HepG2 (cell line): ENCODE measurements at regions not wholly inside any gene's neighbourhood (a gene's known extent, or its start where the extent isn't known, plus 50 kb on each side); places are given as distances from the start of the nearest gene placed in this dataset.

Experiments
- ATAC-seq: fragments of 200-7000 bp; cut with Tn5 transposase; 3 replicates; pipeline ENCODE4 v1.9.1; 2020; ENCODE audit warnings: mild to moderate bottlenecking, moderate library complexity
- BruUV-seq: library from RNA; stranded (reverse); fragments of 400-500 nt; replicated peaks from 2 replicates; lab custom pipeline; 2021; lab: Mats Ljungman, UMichigan
- CTCF ChIA-PET: fragments of 300-600 bp; formaldehyde crosslinking; extraction: SDS; loops from one replicate; lab custom pipeline; 2021; ENCODE audit warnings: low total read pairs, inconsistent platforms, low intra/inter-chr PET ratio; lab: Yijun Ruan, JAX
- POLR2A ChIA-PET: fragments of 350-600 bp; sonication (Branson Sonifier 250); formaldehyde crosslinking; loops from one replicate; lab custom pipeline; 2020; ENCODE audit warnings: antibody characterized with exemption, inconsistent platforms; lab: Yijun Ruan, JAX
- DNase-seq: peaks from one replicate; pipeline ENCODE4 v3.0.0-alpha.2; 2015; ENCODE audit warnings: low spot score
- FAIRE-seq: peaks from 3 replicates; lab custom pipeline; 2011; peaks lifted over from hg19 to GRCh38; lab: Jason Lieb, UNC
- H2AFZ ChIP-seq: one replicate; pipeline ENCODE4 v1.6.1; 2011; ENCODE audit warnings: low read length, inconsistent platforms
- H3K27ac ChIP-seq: fragments of 300-600 bp; 3 replicates; pipeline ENCODE4 v1.8.0; 2011; ENCODE audit warnings: mixed run types, mild to moderate bottlenecking, mixed read lengths, low read length, inconsistent platforms; ENCODE audit not compliant: insufficient read depth; ENCODE audit errors: extremely low read length
- H3K27me3 ChIP-seq, 2 experiments: fragments of 200-600 bp in 1 of 2; 2 replicates in 1 of 2; 3 replicates in 1 of 2; pipeline versions ENCODE4 v1.6.0 to v1.8.0; 2011; ENCODE audit warnings: low read length in 2 of 2, mild to moderate bottlenecking in 2 of 2, moderate library complexity in 2 of 2, inconsistent platforms in 1 of 2; ENCODE audit not compliant: insufficient read depth in 2 of 2, control insufficient read depth in 1 of 2
- H3K36me3 ChIP-seq, 2 experiments: fragments of 200-600 bp in 1 of 2; replicated peaks in 1 of 2; 2 replicates in 1 of 2; 3 replicates in 1 of 2; pipeline versions ENCODE4 v1.5.1 to v1.8.0; 2011; ENCODE audit warnings: low read length in 2 of 2, inconsistent platforms in 1 of 2; ENCODE audit not compliant: insufficient read depth in 2 of 2, control insufficient read depth in 1 of 2
- H3K4me1 ChIP-seq: 2 replicates; pipeline ENCODE4 v1.5.1; 2012; ENCODE audit warnings: low read length, inconsistent platforms; ENCODE audit not compliant: insufficient read depth
- H3K4me2 ChIP-seq: 2 replicates; pipeline ENCODE4 v1.6.0; 2011; ENCODE audit warnings: low read depth, low read length, inconsistent platforms
- H3K4me3 ChIP-seq, 3 experiments: fragments of 200-600 bp in 1 of 3; sonication (generic), shearing (Covaris generic) in 1 of 3; replicated peaks in 1 of 3; 2 replicates each; pipeline ENCODE4 v1.5.1; 2011 to 2016; ENCODE audit warnings: low read length in 3 of 3, inconsistent platforms in 2 of 3, low read depth in 2 of 3, mild to moderate bottlenecking in 2 of 3, control low read depth in 1 of 3, mixed read lengths in 1 of 3; ENCODE audit not compliant: insufficient read depth in 1 of 3
- H3K79me2 ChIP-seq: one replicate; pipeline ENCODE4 v1.6.1; 2011; ENCODE audit warnings: low read length, inconsistent platforms; ENCODE audit not compliant: insufficient read depth
- H3K9ac ChIP-seq: 2 replicates; pipeline ENCODE4 v1.6.0; 2011; ENCODE audit warnings: mild to moderate bottlenecking, low read depth, low read length, inconsistent platforms; ENCODE audit not compliant: insufficient read depth
- H3K9me3 ChIP-seq: 2 replicates; pipeline ENCODE4 v1.5.1; 2012; ENCODE audit warnings: mild to moderate bottlenecking, low read length
- H4K20me1 ChIP-seq: 2 replicates; pipeline ENCODE4 v1.6.0; 2011; ENCODE audit warnings: inconsistent platforms, mild to moderate bottlenecking, low read length, moderate library complexity; ENCODE audit not compliant: insufficient read depth
- ARID2 ChIP-seq: sonication (generic); formaldehyde crosslinking; IDR thresholded peaks from 2 replicates; pipeline ENCODE4 v1.8.1; 2022; ENCODE audit warnings: mild to moderate bottlenecking, missing genetic modification reagents, borderline replicate concordance
- CHD4 ChIP-seq: fragments of 200-600 bp; sonication (generic); IDR thresholded peaks from 2 replicates; pipeline ENCODE4 v1.7.0; 2017; ENCODE audit warnings: mild to moderate bottlenecking, low read length, borderline replicate concordance
- FOSL1 ChIP-seq: sonication (generic); formaldehyde crosslinking; IDR thresholded peaks from 2 replicates; pipeline ENCODE4 v1.9.0; 2021; ENCODE audit warnings: missing genetic modification reagents, borderline replicate concordance
- HOXA7 ChIP-seq: sonication (generic); formaldehyde crosslinking; IDR thresholded peaks from 2 replicates; pipeline ENCODE4 v1.8.1; 2022; ENCODE audit warnings: mild to moderate bottlenecking, missing genetic modification reagents, moderate library complexity
- IRF2 ChIP-seq: IDR thresholded peaks from 2 replicates; pipeline ENCODE4 v1.6.1; 2018; ENCODE audit warnings: missing genetic modification reagents, missing compliant biosample characterization
- SRSF4 ChIP-seq: fragments of 200-400 bp; formaldehyde crosslinking; IDR thresholded peaks from one replicate; pipeline ENCODE4 v1.6.1; 2018; ENCODE audit warnings: mild to moderate bottlenecking, low read depth, low read length, moderate library complexity; ENCODE audit not compliant: poor library complexity, severe bottlenecking
- TGIF2 ChIP-seq: IDR thresholded peaks from 2 replicates; pipeline ENCODE4 v1.6.1; 2016; ENCODE audit warnings: control low read depth, missing compliant biosample characterization
- THYN1 ChIP-seq: sonication (generic); formaldehyde crosslinking; IDR thresholded peaks from 2 replicates; pipeline ENCODE4 v1.8.1; 2023; ENCODE audit warnings: low read depth, mild to moderate bottlenecking, moderate library complexity, missing genetic modification reagents, borderline replicate concordance
- XBP1 ChIP-seq: sonication (generic); formaldehyde crosslinking; IDR thresholded peaks from 2 replicates; pipeline ENCODE4 v1.5.0; 2020; ENCODE audit warnings: missing genetic modification reagents
- ZBTB38 ChIP-seq: sonication (generic); formaldehyde crosslinking; IDR thresholded peaks from 2 replicates; pipeline ENCODE4 v1.5.1; 2020; ENCODE audit warnings: mild to moderate bottlenecking, missing genetic modification reagents
- ZNF441 ChIP-seq: sonication (generic); formaldehyde crosslinking; IDR thresholded peaks from 2 replicates; pipeline ENCODE4 v1.7.0; 2021; ENCODE audit warnings: missing genetic modification reagents, borderline replicate concordance
- ZNF781 ChIP-seq: sonication (generic); formaldehyde crosslinking; IDR thresholded peaks from 2 replicates; pipeline ENCODE4 v1.5.1; 2020; ENCODE audit warnings: borderline replicate concordance, mild to moderate bottlenecking, missing genetic modification reagents; ENCODE audit errors: not compliant biosample characterization
- ZSCAN25 ChIP-seq: sonication (generic); formaldehyde crosslinking; IDR thresholded peaks from 2 replicates; pipeline ENCODE4 v1.8.0; 2022; ENCODE audit warnings: mild to moderate bottlenecking, missing genetic modification reagents
- WGBS: methylation state at CpG from one replicate; pipeline ENCODE4 v1.1.6; 2017; ENCODE audit warnings: low lambda C conversion rate; 5-methylcytosine and 5-hydroxymethylcytosine counted together
- in situ Hi-C: cut with HindIII; loops from 2 replicates; pipeline ENCODE4 v1.10.0; 2017; ENCODE audit warnings: low pct_unique_long_range_greater_than_20kb; ENCODE audit not compliant: extremely low pct_ligation_motif_present
- intact Hi-C: fragments of 100-400 bp; cut with micrococcal nuclease; formaldehyde crosslinking; loops from one replicate; pipeline ENCODE4 v1.10.0; 2022; ENCODE audit not compliant: unreplicated experiment
- TF ChIP-seq, protein P1 (sequence below): sonication (generic); formaldehyde crosslinking; IDR thresholded peaks from one replicate; pipeline ENCODE4 v1.5.1; 2020; ENCODE audit warnings: mild to moderate bottlenecking, missing genetic modification reagents; ENCODE audit errors: not compliant biosample characterization
- TF ChIP-seq, protein P2 (sequence below): sonication (generic); formaldehyde crosslinking; IDR thresholded peaks from 2 replicates; pipeline ENCODE4 v1.4.0; 2020; ENCODE audit warnings: low read depth, missing genetic modification reagents

DNA sequence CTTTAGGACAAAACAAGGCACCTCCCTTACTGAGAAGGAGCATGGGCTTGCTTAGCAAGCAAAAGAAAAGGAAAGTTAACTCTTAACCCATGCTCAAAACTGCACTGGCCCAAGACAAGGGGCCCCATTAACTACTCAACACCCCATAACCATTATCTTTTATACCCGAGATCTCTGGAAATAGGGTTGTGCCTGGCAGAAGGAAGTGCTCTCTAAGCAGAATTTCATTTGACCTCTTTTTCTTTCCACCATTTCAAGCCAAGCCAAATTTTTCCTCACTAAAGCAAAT is 167.2 kb downstream of the RASEF start:
- POLR2A ChIA-PET, result no interaction called here
- H3K36me3 ChIP-seq, result no peaks in the 10 kb centered on the region
- H3K9me3 ChIP-seq, result no peaks in the 10 kb centered on the region
- H3K4me3 ChIP-seq, result no peak overlapping the region
- ATAC-seq (no peak), FAIRE-seq (no peak), DNase-seq (no peak)
- H3K9ac ChIP-seq, result no peak overlapping the region
- no peaks in the 10 kb centered on the region for H3K79me2 ChIP-seq
- H2AFZ ChIP-seq, result no peak overlapping the region
- CTCF ChIA-PET, result no interaction called here
- no TSS peak for BruUV-seq
- 0% methylated on average over 1 of the region's 1 CpG for WGBS
- intact Hi-C loops (no loop called here), in situ Hi-C loops (no loop called here)
- H3K27me3 ChIP-seq, result no peaks in the 10 kb centered on the region
- no peaks in the 10 kb centered on the region for H3K4me1 ChIP-seq
- H3K4me2 ChIP-seq, result no peak overlapping the region
- no peaks in the 10 kb centered on the region for H4K20me1 ChIP-seq
- H3K27ac ChIP-seq, result no peak overlapping the region
- no peak for TF ChIP-seq FOSL1 (CRISPR knock-in tag)
- TF ChIP-seq, protein P1, sequence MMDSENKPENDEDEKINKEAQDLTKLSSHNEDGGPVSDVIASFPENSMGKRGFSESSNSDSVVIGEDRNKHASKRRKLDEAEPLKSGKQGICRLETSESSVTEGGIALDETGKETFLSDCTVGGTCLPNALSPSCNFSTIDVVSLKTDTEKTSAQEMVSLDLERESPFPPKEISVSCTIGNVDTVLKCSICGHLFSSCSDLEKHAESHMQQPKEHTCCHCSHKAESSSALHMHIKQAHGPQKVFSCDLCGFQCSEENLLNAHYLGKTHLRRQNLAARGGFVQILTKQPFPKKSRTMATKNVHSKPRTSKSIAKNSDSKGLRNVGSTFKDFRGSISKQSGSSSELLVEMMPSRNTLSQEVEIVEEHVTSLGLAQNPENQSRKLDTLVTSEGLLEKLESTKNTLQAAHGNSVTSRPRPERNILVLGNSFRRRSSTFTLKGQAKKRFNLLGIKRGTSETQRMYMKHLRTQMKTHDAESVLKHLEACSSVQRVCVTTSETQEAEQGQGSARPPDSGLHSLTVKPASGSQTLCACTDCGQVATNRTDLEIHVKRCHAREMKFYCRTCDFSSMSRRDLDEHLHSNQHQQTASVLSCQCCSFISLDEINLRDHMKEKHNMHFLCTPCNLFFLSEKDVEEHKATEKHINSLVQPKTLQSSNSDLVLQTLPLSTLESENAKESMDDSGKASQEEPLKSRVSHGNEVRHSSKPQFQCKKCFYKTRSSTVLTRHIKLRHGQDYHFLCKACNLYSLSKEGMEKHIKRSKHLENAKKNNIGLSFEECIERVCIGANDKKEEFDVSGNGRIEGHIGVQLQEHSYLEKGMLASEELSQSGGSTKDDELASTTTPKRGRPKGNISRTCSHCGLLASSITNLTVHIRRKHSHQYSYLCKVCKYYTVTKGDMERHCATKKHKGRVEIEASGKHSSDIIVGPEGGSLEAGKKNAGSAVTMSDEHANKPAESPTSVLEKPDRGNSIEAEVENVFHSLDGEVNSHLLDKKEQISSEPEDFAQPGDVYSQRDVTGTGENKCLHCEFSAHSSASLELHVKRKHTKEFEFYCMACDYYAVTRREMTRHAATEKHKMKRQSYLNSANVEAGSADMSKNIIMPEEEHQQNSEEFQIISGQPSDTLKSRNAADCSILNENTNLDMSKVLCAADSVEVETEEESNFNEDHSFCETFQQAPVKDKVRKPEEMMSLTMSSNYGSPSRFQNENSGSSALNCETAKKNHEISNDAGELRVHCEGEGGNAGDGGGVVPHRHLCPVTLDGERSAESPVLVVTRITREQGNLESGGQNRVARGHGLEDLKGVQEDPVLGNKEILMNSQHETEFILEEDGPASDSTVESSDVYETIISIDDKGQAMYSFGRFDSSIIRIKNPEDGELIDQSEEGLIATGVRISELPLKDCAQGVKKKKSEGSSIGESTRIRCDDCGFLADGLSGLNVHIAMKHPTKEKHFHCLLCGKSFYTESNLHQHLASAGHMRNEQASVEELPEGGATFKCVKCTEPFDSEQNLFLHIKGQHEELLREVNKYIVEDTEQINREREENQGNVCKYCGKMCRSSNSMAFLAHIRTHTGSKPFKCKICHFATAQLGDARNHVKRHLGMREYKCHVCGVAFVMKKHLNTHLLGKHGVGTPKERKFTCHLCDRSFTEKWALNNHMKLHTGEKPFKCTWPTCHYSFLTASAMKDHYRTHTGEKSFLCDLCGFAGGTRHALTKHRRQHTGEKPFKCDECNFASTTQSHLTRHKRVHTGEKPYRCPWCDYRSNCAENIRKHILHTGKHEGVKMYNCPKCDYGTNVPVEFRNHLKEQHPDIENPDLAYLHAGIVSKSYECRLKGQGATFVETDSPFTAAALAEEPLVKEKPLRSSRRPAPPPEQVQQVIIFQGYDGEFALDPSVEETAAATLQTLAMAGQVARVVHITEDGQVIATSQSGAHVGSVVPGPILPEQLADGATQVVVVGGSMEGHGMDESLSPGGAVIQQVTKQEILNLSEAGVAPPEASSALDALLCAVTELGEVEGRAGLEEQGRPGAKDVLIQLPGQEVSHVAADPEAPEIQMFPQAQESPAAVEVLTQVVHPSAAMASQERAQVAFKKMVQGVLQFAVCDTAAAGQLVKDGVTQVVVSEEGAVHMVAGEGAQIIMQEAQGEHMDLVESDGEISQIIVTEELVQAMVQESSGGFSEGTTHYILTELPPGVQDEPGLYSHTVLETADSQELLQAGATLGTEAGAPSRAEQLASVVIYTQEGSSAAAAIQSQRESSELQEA (CRISPR knock-in tag), result no peak
- no peak for TF ChIP-seq ZNF441 (CRISPR knock-in tag)
- no peak for TF ChIP-seq HOXA7
- no peak for TF ChIP-seq XBP1 (CRISPR knock-in tag)
- TF ChIP-seq CHD4, result no peak
- TF ChIP-seq SRSF4, result no peak
- TF ChIP-seq THYN1, result no peak
- TF ChIP-seq IRF2, result no peak
- no peak for TF ChIP-seq ARID2
- TF ChIP-seq ZNF781, result no peak
- no peak for TF ChIP-seq ZBTB38 (CRISPR knock-in tag)
- TF ChIP-seq, protein P2, sequence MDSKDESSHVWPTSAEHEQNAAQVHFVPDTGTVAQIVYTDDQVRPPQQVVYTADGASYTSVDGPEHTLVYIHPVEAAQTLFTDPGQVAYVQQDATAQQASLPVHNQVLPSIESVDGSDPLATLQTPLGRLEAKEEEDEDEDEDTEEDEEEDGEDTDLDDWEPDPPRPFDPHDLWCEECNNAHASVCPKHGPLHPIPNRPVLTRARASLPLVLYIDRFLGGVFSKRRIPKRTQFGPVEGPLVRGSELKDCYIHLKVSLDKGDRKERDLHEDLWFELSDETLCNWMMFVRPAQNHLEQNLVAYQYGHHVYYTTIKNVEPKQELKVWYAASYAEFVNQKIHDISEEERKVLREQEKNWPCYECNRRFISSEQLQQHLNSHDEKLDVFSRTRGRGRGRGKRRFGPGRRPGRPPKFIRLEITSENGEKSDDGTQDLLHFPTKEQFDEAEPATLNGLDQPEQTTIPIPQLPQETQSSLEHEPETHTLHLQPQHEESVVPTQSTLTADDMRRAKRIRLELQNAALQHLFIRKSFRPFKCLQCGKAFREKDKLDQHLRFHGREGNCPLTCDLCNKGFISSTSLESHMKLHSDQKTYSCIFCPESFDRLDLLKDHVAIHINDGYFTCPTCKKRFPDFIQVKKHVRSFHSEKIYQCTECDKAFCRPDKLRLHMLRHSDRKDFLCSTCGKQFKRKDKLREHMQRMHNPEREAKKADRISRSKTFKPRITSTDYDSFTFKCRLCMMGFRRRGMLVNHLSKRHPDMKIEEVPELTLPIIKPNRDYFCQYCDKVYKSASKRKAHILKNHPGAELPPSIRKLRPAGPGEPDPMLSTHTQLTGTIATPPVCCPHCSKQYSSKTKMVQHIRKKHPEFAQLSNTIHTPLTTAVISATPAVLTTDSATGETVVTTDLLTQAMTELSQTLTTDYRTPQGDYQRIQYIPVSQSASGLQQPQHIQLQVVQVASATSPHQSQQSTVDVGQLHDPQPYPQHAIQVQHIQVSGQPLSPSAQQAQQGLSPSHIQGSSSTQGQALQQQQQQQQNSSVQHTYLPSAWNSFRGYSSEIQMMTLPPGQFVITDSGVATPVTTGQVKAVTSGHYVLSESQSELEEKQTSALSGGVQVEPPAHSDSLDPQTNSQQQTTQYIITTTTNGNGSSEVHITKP (CRISPR knock-in tag), result no peak
- TF ChIP-seq ZSCAN25, result no peak
- TF ChIP-seq TGIF2, result no peak
